Testis (tissue), 2 donors: ENCODE measurements at regions not wholly inside any gene's neighbourhood (a gene's known extent, or its start where the extent isn't known, plus 50 kb on each side); places are given as distances from the start of the nearest gene placed in this dataset.

ENCODE experiments used
- CTCF ChIP-seq, 3 experiments: fragments of 450-650 bp in 2 of 3; fragments of 200-600 bp in 1 of 3; sonication (generic) in 1 of 3; IDR thresholded peaks; one replicate each; pipeline ENCODE4 v1.5.1; 2016 to 2019; ENCODE audit warnings: antibody characterized with exemption in 3 of 3, mild to moderate bottlenecking in 2 of 3, moderate library complexity in 1 of 3
- POLR2A ChIP-seq: fragments of 450-650 bp; IDR thresholded peaks from one replicate; pipeline ENCODE4 v1.6.1; 2017; ENCODE audit warnings: antibody characterized with exemption, mild to moderate bottlenecking, moderate library complexity

GRCh38 chr20:60804918-60805630, 447.0 kb upstream of the CDH4 start:
- TF ChIP-seq POLR2A (no peak), CTCF (IDR thresholded peaks at IDR 0.05) (no peak)
